Caki2 (cell line): ENCODE measurements at regions not wholly inside any gene's neighbourhood (a gene's known extent, or its start where the extent isn't known, plus 50 kb on each side); places are given as distances from the start of the nearest gene placed in this dataset.
"Not testable (repeated sequence)": the region's sequence is repeated elsewhere in the genome, so short reads cannot be mapped to it uniquely, and the experiment has no call there.

Experiments used
- DNase-seq: peaks from one replicate; pipeline ENCODE4 v3.0.0-alpha.2; 2015; ENCODE audit warnings: low read depth
- in situ Hi-C: cut with HindIII; loops from 2 replicates; pipeline ENCODE4 v1.10.0; 2016; ENCODE audit warnings: low sequenced_read_pairs, low pct_unique_long_range_greater_than_20kb, mixed read lengths

GRCh38 chr12:87656311-87656710, 372.9 kb downstream of the C12orf50 start:
- in situ Hi-C loops = no loop called here
- DNase-seq = no peak

- in situ Hi-C loops = no loop called here
- DNase-seq = no peak
These were observed 377.4 kb downstream of the C12orf50 start for GRCh38 chr12:87651670-87652425.

- DNase-seq = no peak
- in situ Hi-C loops = no loop called here
These were observed 387.0 kb downstream of the C12orf50 start for GRCh38 chr12:87642245-87642644.

- in situ Hi-C loops = no loop called here
These were observed 411.0 kb downstream of the C12orf50 start for GRCh38 chr12:87618199-87618598.

GRCh38 chr12:87612996-87613395, 416.2 kb downstream of the C12orf50 start:
- DNase-seq = no peak
- in situ Hi-C loops = no loop called here

More at GRCh38 chr12:87618199-87618598, 411.0 kb downstream of the C12orf50 start:
- DNase-seq = no peak

- DNase-seq = no peak
- in situ Hi-C loops = no loop called here
These were observed 420.9 kb downstream of the C12orf50 start for GRCh38 chr12:87608321-87608720.

GRCh38 chr12:87603727-87604126, 425.5 kb downstream of the C12orf50 start:
- DNase-seq = no peak
- in situ Hi-C loops = no loop called here

- in situ Hi-C loops = no loop called here
- DNase-seq = no peak
These were observed 429.7 kb downstream of the C12orf50 start for GRCh38 chr12:87599459-87599858.

GRCh38 chr12:87597114-87597513, 432.1 kb downstream of the C12orf50 start:
- in situ Hi-C loops = no loop called here
- no peak for DNase-seq

GRCh38 chr12:87596636-87597035, 432.6 kb downstream of the C12orf50 start:
- no peak for DNase-seq
- in situ Hi-C loops = no loop called here

GRCh38 chr12:87596134-87596533, 433.1 kb downstream of the C12orf50 start:
- no peak for DNase-seq
- in situ Hi-C loops = no loop called here

GRCh38 chr12:87585882-87586557, 443.2 kb downstream of the C12orf50 start:
- in situ Hi-C loops = no loop called here
- DNase-seq = no peak

- in situ Hi-C loops, DNase-seq: not testable (repeated sequence)
These were observed 450.1 kb downstream of the C12orf50 start for GRCh38 chr12:87579091-87579490.

- in situ Hi-C loops = no loop called here
- DNase-seq = no peak
These were observed 453.3 kb downstream of the C12orf50 start for GRCh38 chr12:87575906-87576305.

GRCh38 chr12:87566918-87567317, 462.3 kb downstream of the C12orf50 start:
- in situ Hi-C loops, DNase-seq: not testable (repeated sequence)

- in situ Hi-C loops = no loop called here
- DNase-seq = no peak
These were observed 472.2 kb downstream of the C12orf50 start for GRCh38 chr12:87556985-87557384.

GRCh38 chr12:87531213-87531612, 498.0 kb downstream of the C12orf50 start:
- DNase-seq, in situ Hi-C loops: not testable (repeated sequence)

- in situ Hi-C loops = no loop called here
- no peak for DNase-seq
These were observed 499.8 kb downstream of the C12orf50 start for GRCh38 chr12:87529413-87529812.

GRCh38 chr12:87520968-87521367, 508.2 kb downstream of the C12orf50 start:
- in situ Hi-C loops = no loop called here
- DNase-seq = no peak

- DNase-seq = no peak
- in situ Hi-C loops = no loop called here
These were observed 510.7 kb downstream of the C12orf50 start for GRCh38 chr12:87518481-87518880.
